ENCODE measurements at regions not wholly inside any gene's neighbourhood (a gene's known extent, or its start where the extent isn't known, plus 50 kb on each side); places are given as distances from the start of the nearest gene placed in this dataset.
A peak's percentile ranks its signal among the peaks of the same experiment; 100 is the strongest.
"Not testable (repeated sequence)": the region's sequence is repeated elsewhere in the genome, so short reads cannot be mapped to it uniquely, and the experiment has no call there.

DNA sequence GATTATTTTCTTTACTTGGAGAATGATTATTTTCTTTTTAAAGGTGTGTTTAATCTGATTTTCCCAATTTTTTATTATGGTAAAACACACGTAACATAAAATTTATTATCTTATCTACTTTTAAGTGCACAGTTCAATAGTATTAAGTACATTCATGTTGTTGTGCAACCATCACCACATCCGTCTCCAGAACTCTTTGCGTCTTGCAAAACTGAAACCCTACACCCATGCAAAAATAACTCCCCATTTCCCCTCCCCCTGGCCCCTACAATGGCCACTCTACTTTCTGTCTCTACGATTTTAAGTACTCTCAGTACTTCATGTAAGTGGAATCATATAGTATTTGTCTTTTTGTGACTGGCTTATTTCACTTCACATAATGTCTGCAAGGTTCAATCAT, 230.7 kb downstream of the SATB1 start:
- Mint-ChIP-seq H3K27ac (ENCODE audit: unreplicated experiment) (peak overlapping the region; percentile 54), H3K4me3 (no peak overlapping the region), H3K27me3 (ENCODE audit: low read depth) (no peaks in the 10 kb centered on the region), H3K4me1 (peaks cover 14% of the 10 kb centered on the region), H3K9me3 (peaks cover 23% of the 10 kb centered on the region), H3K36me3 (ENCODE audit: low read depth) (peaks cover 25% of the 10 kb centered on the region)
- no peak for DNase-seq (ENCODE audit: low read depth, low spot score)
- TF ChIP-seq, protein P1, sequence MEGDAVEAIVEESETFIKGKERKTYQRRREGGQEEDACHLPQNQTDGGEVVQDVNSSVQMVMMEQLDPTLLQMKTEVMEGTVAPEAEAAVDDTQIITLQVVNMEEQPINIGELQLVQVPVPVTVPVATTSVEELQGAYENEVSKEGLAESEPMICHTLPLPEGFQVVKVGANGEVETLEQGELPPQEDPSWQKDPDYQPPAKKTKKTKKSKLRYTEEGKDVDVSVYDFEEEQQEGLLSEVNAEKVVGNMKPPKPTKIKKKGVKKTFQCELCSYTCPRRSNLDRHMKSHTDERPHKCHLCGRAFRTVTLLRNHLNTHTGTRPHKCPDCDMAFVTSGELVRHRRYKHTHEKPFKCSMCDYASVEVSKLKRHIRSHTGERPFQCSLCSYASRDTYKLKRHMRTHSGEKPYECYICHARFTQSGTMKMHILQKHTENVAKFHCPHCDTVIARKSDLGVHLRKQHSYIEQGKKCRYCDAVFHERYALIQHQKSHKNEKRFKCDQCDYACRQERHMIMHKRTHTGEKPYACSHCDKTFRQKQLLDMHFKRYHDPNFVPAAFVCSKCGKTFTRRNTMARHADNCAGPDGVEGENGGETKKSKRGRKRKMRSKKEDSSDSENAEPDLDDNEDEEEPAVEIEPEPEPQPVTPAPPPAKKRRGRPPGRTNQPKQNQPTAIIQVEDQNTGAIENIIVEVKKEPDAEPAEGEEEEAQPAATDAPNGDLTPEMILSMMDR (conservative IDR thresholded peaks at IDR 0.05): no peak

DNA sequence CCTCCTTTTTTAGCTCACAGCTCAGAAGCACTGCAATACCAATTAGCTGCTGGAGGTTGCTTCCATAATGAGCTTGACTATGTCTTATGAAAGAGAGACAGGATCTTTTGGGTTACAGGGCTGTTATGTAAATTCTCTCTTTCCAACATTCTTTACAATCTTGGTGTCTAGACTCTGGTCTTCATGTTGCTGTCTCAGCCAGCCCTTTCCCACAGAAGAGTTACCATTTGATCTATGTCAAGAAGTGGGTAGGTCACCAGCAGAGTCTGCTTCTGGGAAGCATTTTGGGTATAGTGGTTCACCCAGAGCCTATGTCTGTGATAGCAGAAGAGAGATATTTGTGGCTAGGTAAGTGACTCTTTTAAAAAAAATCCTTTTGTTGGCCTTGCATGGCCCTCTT, 234.5 kb downstream of the SATB1 start:
- TF ChIP-seq, protein P1 (conservative IDR thresholded peaks at IDR 0.05): no peak
- Mint-ChIP-seq H3K4me1 (peaks cover 20% of the 10 kb centered on the region), H3K27me3 (ENCODE audit: low read depth) (no peaks in the 10 kb centered on the region), H3K27ac (ENCODE audit: unreplicated experiment) (no peak overlapping the region), H3K4me3 (no peak overlapping the region), H3K9me3 (peaks cover 7% of the 10 kb centered on the region), H3K36me3 (ENCODE audit: low read depth) (peaks cover 6% of the 10 kb centered on the region)
- DNase-seq (ENCODE audit: low read depth, low spot score): no peak

DNA sequence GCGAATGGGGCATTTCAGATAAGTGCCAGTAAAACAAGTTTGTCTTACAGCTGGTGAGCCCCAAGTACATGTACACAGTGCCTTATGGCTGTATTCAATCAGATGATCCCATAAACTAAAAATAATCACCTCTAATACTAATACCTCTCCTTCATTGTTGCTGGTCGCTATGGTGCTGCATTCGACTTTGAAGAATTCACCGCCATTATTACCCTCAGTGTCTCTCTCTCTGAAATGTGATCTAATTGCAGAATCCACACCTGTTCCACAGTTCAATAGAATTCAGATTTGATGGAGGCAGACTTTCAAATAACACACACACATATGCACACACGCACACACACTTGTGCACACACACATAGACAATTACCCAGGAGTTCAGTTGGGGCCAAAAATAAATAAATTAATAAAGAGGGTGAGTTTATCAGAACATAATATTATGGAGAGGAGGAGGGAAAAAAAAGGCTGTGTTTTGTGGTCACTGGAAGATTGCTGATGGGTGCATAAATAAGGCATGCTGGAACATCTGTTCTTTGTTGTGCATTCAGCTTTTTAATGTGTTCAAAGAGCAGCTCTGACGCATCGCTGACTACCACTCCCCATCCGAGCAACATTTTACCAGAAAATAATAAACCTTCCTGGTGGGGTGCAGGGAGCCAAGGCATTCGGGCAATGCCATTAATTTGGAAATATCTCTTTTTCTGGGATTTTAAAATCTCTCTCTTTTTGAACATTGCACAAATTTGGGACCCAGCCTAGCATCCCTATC, 235.7 kb downstream of the SATB1 start:
- H3K27ac Mint-ChIP-seq (ENCODE audit: unreplicated experiment): peak overlapping the region; percentile 2
- no peak overlapping the region for H3K4me3 Mint-ChIP-seq
- peaks cover 20% of the 10 kb centered on the region for H3K4me1 Mint-ChIP-seq
- TF ChIP-seq, protein P1 (conservative IDR thresholded peaks at IDR 0.05): no peak
- H3K9me3 Mint-ChIP-seq: peaks cover 1% of the 10 kb centered on the region
- no peaks in the 10 kb centered on the region for H3K27me3 Mint-ChIP-seq (ENCODE audit: low read depth)
- peaks cover 4% of the 10 kb centered on the region for H3K36me3 Mint-ChIP-seq (ENCODE audit: low read depth)
- DNase-seq (ENCODE audit: low read depth, low spot score): no peak

DNA sequence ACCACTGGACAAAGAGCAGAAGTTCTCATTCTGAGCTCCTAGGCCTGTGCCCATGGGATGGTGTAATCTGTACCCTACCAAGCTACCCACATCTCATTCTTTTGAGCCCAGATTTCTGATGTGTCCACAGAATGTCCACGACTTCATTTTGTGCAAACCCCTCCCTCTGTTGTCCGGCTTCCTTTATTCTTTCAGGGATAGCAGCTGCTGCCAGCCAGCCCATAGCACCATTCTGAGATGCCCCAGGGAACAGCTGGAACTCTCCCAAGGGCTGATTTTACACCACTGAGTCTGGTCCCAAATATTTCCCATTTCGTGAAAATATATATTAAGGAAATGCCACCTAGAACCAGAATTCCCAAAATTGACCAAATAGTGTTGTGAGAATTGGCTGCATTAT, 236.6 kb downstream of the SATB1 start:
- TF ChIP-seq, protein P1 (conservative IDR thresholded peaks at IDR 0.05): no peak
- no peak overlapping the region for H3K4me3 Mint-ChIP-seq
- DNase-seq (ENCODE audit: low read depth, low spot score): no peak
- H3K27ac Mint-ChIP-seq (ENCODE audit: unreplicated experiment): no peak overlapping the region
- H3K4me1 Mint-ChIP-seq: peaks cover 20% of the 10 kb centered on the region
- H3K27me3 Mint-ChIP-seq (ENCODE audit: low read depth): no peaks in the 10 kb centered on the region
- H3K9me3 Mint-ChIP-seq: no peaks in the 10 kb centered on the region
- peaks cover 4% of the 10 kb centered on the region for H3K36me3 Mint-ChIP-seq (ENCODE audit: low read depth)

DNA sequence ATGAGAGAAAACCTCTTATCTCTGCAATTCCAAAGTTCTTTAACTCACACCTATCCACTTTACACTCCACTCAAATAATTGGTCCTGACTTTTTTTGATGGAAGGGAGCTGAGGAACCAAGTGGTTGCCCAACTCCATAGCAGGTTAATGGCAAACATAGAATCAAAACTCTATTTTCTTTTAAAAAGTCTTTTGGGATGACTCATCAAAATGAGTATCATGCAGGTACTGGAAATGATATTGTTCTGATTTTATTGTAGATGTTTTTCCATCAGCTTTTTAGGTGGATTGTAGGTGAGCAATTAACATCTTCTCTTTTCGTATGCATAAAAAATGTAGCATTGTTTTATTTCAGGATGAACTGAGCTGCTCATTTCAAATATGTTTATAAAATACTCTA, 239.5 kb downstream of the SATB1 start:
- TF ChIP-seq, protein P1 (conservative IDR thresholded peaks at IDR 0.05): no peak
- peaks cover 26% of the 10 kb centered on the region for H3K4me1 Mint-ChIP-seq
- H3K27ac Mint-ChIP-seq (ENCODE audit: unreplicated experiment): no peak overlapping the region
- H3K27me3 Mint-ChIP-seq (ENCODE audit: low read depth): no peaks in the 10 kb centered on the region
- no peaks in the 10 kb centered on the region for H3K36me3 Mint-ChIP-seq (ENCODE audit: low read depth)
- H3K4me3 Mint-ChIP-seq: no peak overlapping the region
- DNase-seq (ENCODE audit: low read depth, low spot score): no peak
- peaks cover 5% of the 10 kb centered on the region for H3K9me3 Mint-ChIP-seq

DNA sequence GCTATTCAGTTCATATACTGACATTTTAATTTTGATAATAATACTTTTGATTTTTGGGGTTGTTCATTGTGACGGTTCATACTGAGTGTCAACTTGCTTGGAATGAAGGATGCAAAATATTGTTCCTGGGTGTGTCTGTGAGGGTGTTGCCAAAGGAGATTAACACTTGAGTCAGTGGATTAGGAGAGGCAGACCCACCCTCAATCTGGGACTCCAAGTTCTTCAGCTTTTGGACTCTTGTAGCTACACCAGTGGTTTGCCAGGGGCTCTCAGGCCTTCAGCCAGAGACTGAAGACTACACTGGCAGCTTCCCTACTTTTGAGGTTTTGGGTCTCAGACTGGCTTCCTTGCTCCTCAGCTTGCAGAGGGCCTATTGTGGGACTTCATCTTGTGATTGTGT, 242.2 kb downstream of the SATB1 start:
- H3K27me3 Mint-ChIP-seq (ENCODE audit: low read depth); H3K4me1 Mint-ChIP-seq; H3K27ac Mint-ChIP-seq (ENCODE audit: unreplicated experiment); DNase-seq (ENCODE audit: low read depth, low spot score); H3K4me3 Mint-ChIP-seq; H3K36me3 Mint-ChIP-seq (ENCODE audit: low read depth); H3K9me3 Mint-ChIP-seq: not testable (repeated sequence)
